HEK293 (cell line): ENCODE measurements at regions not wholly inside any gene's neighbourhood (a gene's known extent, or its start where the extent isn't known, plus 50 kb on each side); places are given as distances from the start of the nearest gene placed in this dataset.

ENCODE experiments used
- CTCF ChIA-PET: fragments of 350-600 bp; formaldehyde crosslinking; extraction: SDS; loops from one replicate; lab custom pipeline; 2021; ENCODE audit warnings: antibody characterized with exemption; lab: Yijun Ruan, JAX
- POLR2A ChIA-PET: fragments of 300-600 bp; formaldehyde crosslinking; extraction: SDS; loops from one replicate; lab custom pipeline; 2020; ENCODE audit warnings: antibody characterized with exemption, inconsistent platforms; lab: Yijun Ruan, JAX
- H3K27ac ChIP-seq: fragments of 200-500 bp; sonication (Bioruptor generic); 2 replicates; pipeline ENCODE4 v1.5.1; 2014; ENCODE audit warnings: low read depth, low read length, control low read depth, inconsistent platforms; ENCODE audit errors: extremely low read depth
- H3K36me3 ChIP-seq, 2 experiments: fragments of 200-500 bp in 1 of 2; sonication (Bioruptor generic) in 1 of 2; 1 replicate in 1 of 2; 2 replicates in 1 of 2; pipeline ENCODE4 v1.5.1; 2014 to 2017; ENCODE audit warnings: inconsistent platforms in 2 of 2, low read length in 2 of 2; ENCODE audit not compliant: control insufficient read depth in 2 of 2, insufficient read depth in 1 of 2
- H3K4me1 ChIP-seq: fragments of 200-500 bp; sonication (Bioruptor generic); 2 replicates; pipeline ENCODE4 v1.5.1; 2014; ENCODE audit warnings: mild to moderate bottlenecking, low read length, inconsistent platforms; ENCODE audit not compliant: control insufficient read depth, insufficient read depth
- H3K4me3 ChIP-seq: 2 replicates; pipeline ENCODE4 v1.5.1; 2011; ENCODE audit warnings: low read depth, mild to moderate bottlenecking, control low read depth, low read length, moderate library complexity
- H3K9me3 ChIP-seq: fragments of 200-500 bp; sonication (Bioruptor generic); 2 replicates; pipeline ENCODE4 v1.5.1; 2014; ENCODE audit warnings: low read depth, low read length, inconsistent platforms; ENCODE audit not compliant: control insufficient read depth, insufficient read depth
- HOXD13 ChIP-seq: sonication (generic); formaldehyde crosslinking; IDR thresholded peaks from 2 replicates; pipeline ENCODE4 v1.8.0; 2022; ENCODE audit warnings: missing genetic modification reagents, borderline replicate concordance
- IKZF3 ChIP-seq: fragments of 450-650 bp; IDR thresholded peaks from 2 replicates; pipeline ENCODE4 v1.5.0; 2018; ENCODE audit warnings: missing biosample characterization, mild to moderate bottlenecking, missing genetic modification characterization, moderate library complexity
- PRDM10 ChIP-seq: fragments of 450-650 bp; formaldehyde crosslinking; IDR thresholded peaks from 2 replicates; pipeline ENCODE4 v1.5.1; 2016; ENCODE audit warnings: missing biosample characterization, missing genetic modification characterization
- REPIN1 ChIP-seq: fragments of 450-650 bp; formaldehyde crosslinking; IDR thresholded peaks from 2 replicates; pipeline ENCODE4 v1.5.1; 2017; ENCODE audit warnings: missing biosample characterization, missing genetic modification characterization, low read depth
- ZBTB6 ChIP-seq: fragments of 450-650 bp; formaldehyde crosslinking; IDR thresholded peaks from 2 replicates; pipeline ENCODE4 v1.5.1; 2017; ENCODE audit warnings: missing biosample characterization, missing genetic modification characterization
- ZBTB7A ChIP-seq: fragments of 450-650 bp; formaldehyde crosslinking; IDR thresholded peaks from 2 replicates; pipeline ENCODE4 v1.5.1; 2016; ENCODE audit warnings: low read depth, missing biosample characterization, missing genetic modification characterization
- ZBTB8A ChIP-seq: fragments of 450-650 bp; formaldehyde crosslinking; IDR thresholded peaks from 2 replicates; pipeline ENCODE4 v1.5.1; 2016; ENCODE audit warnings: missing biosample characterization, missing genetic modification characterization
- ZNF138 ChIP-seq: fragments of 450-650 bp; formaldehyde crosslinking; IDR thresholded peaks from 2 replicates; pipeline ENCODE4 v1.5.1; 2016; ENCODE audit warnings: missing biosample characterization, missing genetic modification characterization, borderline replicate concordance
- ZNF214 ChIP-seq: fragments of 450-650 bp; formaldehyde crosslinking; IDR thresholded peaks from 2 replicates; pipeline ENCODE4 v1.5.1; 2017; ENCODE audit warnings: missing biosample characterization, mild to moderate bottlenecking, missing genetic modification characterization, borderline replicate concordance
- ZNF223 ChIP-seq: fragments of 450-650 bp; formaldehyde crosslinking; IDR thresholded peaks from 2 replicates; pipeline ENCODE4 v1.5.1; 2016; ENCODE audit warnings: missing biosample characterization, missing genetic modification characterization
- ZNF26 ChIP-seq: fragments of 450-650 bp; formaldehyde crosslinking; IDR thresholded peaks from 2 replicates; pipeline ENCODE4 v1.5.1; 2016; ENCODE audit warnings: missing biosample characterization, missing genetic modification characterization
- ZNF366 ChIP-seq: fragments of 450-650 bp; formaldehyde crosslinking; conservative IDR thresholded peaks from 2 replicates; pipeline ENCODE4 v1.5.1; 2016; ENCODE audit warnings: missing biosample characterization, missing genetic modification characterization
- ZNF416 ChIP-seq: fragments of 450-650 bp; formaldehyde crosslinking; IDR thresholded peaks from 2 replicates; pipeline ENCODE4 v1.5.1; 2016; ENCODE audit warnings: missing biosample characterization, missing genetic modification characterization
- ZNF426 ChIP-seq: fragments of 450-650 bp; formaldehyde crosslinking; IDR thresholded peaks from 2 replicates; pipeline ENCODE4 v1.5.1; 2017; ENCODE audit warnings: missing biosample characterization, missing genetic modification characterization, mild to moderate bottlenecking, inconsistent platforms, moderate library complexity
- ZNF473 ChIP-seq: fragments of 450-650 bp; formaldehyde crosslinking; IDR thresholded peaks from 2 replicates; pipeline ENCODE4 v1.5.1; 2017; ENCODE audit warnings: missing biosample characterization, missing genetic modification characterization
- ZNF548 ChIP-seq: fragments of 450-650 bp; formaldehyde crosslinking; IDR thresholded peaks from 2 replicates; pipeline ENCODE4 v1.5.1; 2016; ENCODE audit warnings: missing biosample characterization, missing genetic modification characterization
- ZNF561 ChIP-seq: fragments of 450-650 bp; IDR thresholded peaks from 2 replicates; pipeline ENCODE4 v1.5.1; 2018; ENCODE audit warnings: missing biosample characterization, missing genetic modification characterization, borderline replicate concordance
- ZNF580 ChIP-seq: fragments of 450-650 bp; formaldehyde crosslinking; IDR thresholded peaks from 2 replicates; pipeline ENCODE4 v1.5.1; 2016; ENCODE audit warnings: missing biosample characterization, missing genetic modification characterization
- ZNF585B ChIP-seq: fragments of 450-650 bp; formaldehyde crosslinking; IDR thresholded peaks from 2 replicates; pipeline ENCODE4 v1.5.1; 2016; ENCODE audit warnings: missing biosample characterization, missing genetic modification characterization
- ZNF610 ChIP-seq: fragments of 450-650 bp; formaldehyde crosslinking; IDR thresholded peaks from 2 replicates; pipeline ENCODE4 v1.5.1; 2016; ENCODE audit warnings: missing biosample characterization, missing genetic modification characterization, borderline replicate concordance
- ZNF645 ChIP-seq: fragments of 450-650 bp; formaldehyde crosslinking; IDR thresholded peaks from 2 replicates; pipeline ENCODE4; 2016; ENCODE audit warnings: missing biosample characterization, missing genetic modification characterization

GRCh38 chr2:57434441-57434840, 612.2 kb upstream of the VRK2 start:
- Histone ChIP-seq H3K27ac (no peak overlapping the region), H3K4me1 (no peaks in the 10 kb centered on the region), H3K36me3 (no peaks in the 10 kb centered on the region), H3K9me3 (no peaks in the 10 kb centered on the region), H3K4me3 (no peak overlapping the region)
- CTCF ChIA-PET, result interaction anchor here (0.6 to 0.7 kb wide), 2 partner anchors 18 to 23 kb away, joined by 3 read pairs; no protein-coding TSS in a partner anchor
- POLR2A ChIA-PET, result no interaction called here
- TF ChIP-seq ZBTB8A (tag by site-specific recombination), result no peak
- no peak for TF ChIP-seq ZNF548 (tag by site-specific recombination)
- no peak for TF ChIP-seq ZNF473
- no peak for TF ChIP-seq ZBTB7A (tag by site-specific recombination)
- no peak for TF ChIP-seq ZNF610

GRCh38 chr2:57434972-57435371, 611.6 kb upstream of the VRK2 start:
- H3K4me3 ChIP-seq, result no peak overlapping the region
- no peaks in the 10 kb centered on the region for H3K36me3 ChIP-seq
- no peak overlapping the region for H3K27ac ChIP-seq
- TF ChIP-seq ZNF426, result no peak
- no peak for TF ChIP-seq ZNF214 (tag by site-specific recombination)
- no peak for TF ChIP-seq ZNF366 (tag by site-specific recombination)
- no peak for TF ChIP-seq PRDM10 (tag by site-specific recombination)
- TF ChIP-seq HOXD13, result no peak
- TF ChIP-seq ZBTB6 (tag by site-specific recombination), result no peak
- TF ChIP-seq ZNF138, result no peak
- TF ChIP-seq ZNF645 (tag by site-specific recombination), result no peak
- no peak for TF ChIP-seq ZNF585B (tag by site-specific recombination)
- CTCF ChIA-PET, result no interaction called here
- no peaks in the 10 kb centered on the region for H3K9me3 ChIP-seq
- no peaks in the 10 kb centered on the region for H3K4me1 ChIP-seq
- POLR2A ChIA-PET, result no interaction called here

GRCh38 chr2:57437077-57437476, 609.5 kb upstream of the VRK2 start:
- Histone ChIP-seq H3K4me3 (no peak overlapping the region), H3K27ac (no peak overlapping the region), H3K4me1 (no peaks in the 10 kb centered on the region), H3K9me3 (no peaks in the 10 kb centered on the region), H3K36me3 (no peaks in the 10 kb centered on the region)
- ChIA-PET POLR2A (no interaction called here), CTCF (no interaction called here)
- no peak for TF ChIP-seq ZNF26
- no peak for TF ChIP-seq ZBTB7A (tag by site-specific recombination)
- no peak for TF ChIP-seq IKZF3 (tag by site-specific recombination)
- no peak for TF ChIP-seq ZNF561 (tag by site-specific recombination)
- TF ChIP-seq ZNF580 (tag by site-specific recombination), result no peak
- no peak for TF ChIP-seq ZNF223 (tag by site-specific recombination)
- no peak for TF ChIP-seq REPIN1 (tag by site-specific recombination)
- no peak for TF ChIP-seq ZNF416 (tag by site-specific recombination)
